ENCODE measurements at regions not wholly inside any gene's neighbourhood (a gene's known extent, or its start where the extent isn't known, plus 50 kb on each side); places are given as distances from the start of the nearest gene placed in this dataset.
"Not testable (repeated sequence)": the region's sequence is repeated elsewhere in the genome, so short reads cannot be mapped to it uniquely, and the experiment has no call there.

GRCh38 chr1:243996223-243996622, 54.9 kb upstream of the ZBTB18 start:
- DNase-seq (ENCODE audit: low read depth, low spot score), result no peak

- DNase-seq (ENCODE audit: low read depth, low spot score), result no peak
Observed at GRCh38 chr1:243991650-243992049, 59.4 kb upstream of the ZBTB18 start.

- no peak for DNase-seq (ENCODE audit: low read depth, low spot score)
Observed at GRCh38 chr1:243984788-243985187, 66.3 kb upstream of the ZBTB18 start.

- no peak for DNase-seq (ENCODE audit: low read depth, low spot score)
Observed at GRCh38 chr1:243982447-243983018, 68.5 kb upstream of the ZBTB18 start.

GRCh38 chr1:243980471-243980870, 70.6 kb upstream of the ZBTB18 start:
- DNase-seq (ENCODE audit: low read depth, low spot score), result no peak

- no peak for DNase-seq (ENCODE audit: low read depth, low spot score)
Observed at GRCh38 chr1:243980071-243980470, 71.0 kb upstream of the ZBTB18 start.

GRCh38 chr1:243979396-243979795, 71.7 kb upstream of the ZBTB18 start:
- no peak for DNase-seq (ENCODE audit: low read depth, low spot score)

GRCh38 chr1:243977094-243977493, 74.0 kb upstream of the ZBTB18 start:
- DNase-seq (ENCODE audit: low read depth, low spot score), result peak; percentile 21

- DNase-seq (ENCODE audit: low read depth, low spot score), result no peak
Observed at GRCh38 chr1:243974451-243975292, 76.4 kb upstream of the ZBTB18 start.

- no peak for DNase-seq (ENCODE audit: low read depth, low spot score)
Observed at GRCh38 chr1:243973169-243973568, 77.9 kb upstream of the ZBTB18 start.

GRCh38 chr1:243970077-243970476, 81.0 kb upstream of the ZBTB18 start:
- DNase-seq (ENCODE audit: low read depth, low spot score), result no peak

- no peak for DNase-seq (ENCODE audit: low read depth, low spot score)
Observed at GRCh38 chr1:243968413-243968812, 82.7 kb upstream of the ZBTB18 start.

GRCh38 chr1:243964915-243965314, 86.2 kb upstream of the ZBTB18 start:
- DNase-seq (ENCODE audit: low read depth, low spot score), result no peak

- no peak for DNase-seq (ENCODE audit: low read depth, low spot score)
Observed at GRCh38 chr1:243963571-243963970, 87.5 kb upstream of the ZBTB18 start.

GRCh38 chr1:243962541-243962940, 88.5 kb upstream of the ZBTB18 start:
- no peak for DNase-seq (ENCODE audit: low read depth, low spot score)

GRCh38 chr1:243959998-243960397, 91.1 kb upstream of the ZBTB18 start:
- no peak for DNase-seq (ENCODE audit: low read depth, low spot score)

- DNase-seq (ENCODE audit: low read depth, low spot score), result no peak
Observed at GRCh38 chr1:243957141-243957540, 93.9 kb upstream of the ZBTB18 start.

- no peak for DNase-seq (ENCODE audit: low read depth, low spot score)
Observed at GRCh38 chr1:243956450-243956849, 94.6 kb upstream of the ZBTB18 start.

- not testable (repeated sequence) for DNase-seq (ENCODE audit: low read depth, low spot score)
Observed at GRCh38 chr1:243951207-243951606, 99.9 kb upstream of the ZBTB18 start.

GRCh38 chr1:243950166-243950565, 100.1 kb upstream of the AKT3 start:
- no peak for DNase-seq (ENCODE audit: low read depth, low spot score)

- DNase-seq (ENCODE audit: low read depth, low spot score), result no peak
Observed at GRCh38 chr1:243946946-243947345, 96.9 kb upstream of the AKT3 start.

- no peak for DNase-seq (ENCODE audit: low read depth, low spot score)
Observed at GRCh38 chr1:243946253-243946652, 96.2 kb upstream of the AKT3 start.

GRCh38 chr1:243945727-243946126, 95.7 kb upstream of the AKT3 start:
- no peak for DNase-seq (ENCODE audit: low read depth, low spot score)

Measured in brain pericyte (primary cell).